HEK293T (cell line): ENCODE measurements at regions not wholly inside any gene's neighbourhood (a gene's known extent, or its start where the extent isn't known, plus 50 kb on each side); places are given as distances from the start of the nearest gene placed in this dataset.

Experiments used
- CTCF ChIA-PET: fragments of 350-600 bp; formaldehyde crosslinking; extraction: SDS; loops from one replicate; lab custom pipeline; 2021; ENCODE audit warnings: antibody characterized with exemption, inconsistent platforms; lab: Yijun Ruan, JAX
- POLR2A ChIA-PET: fragments of 350-600 bp; formaldehyde crosslinking; extraction: SDS; loops from one replicate; lab custom pipeline; 2020; ENCODE audit warnings: antibody characterized with exemption, inconsistent platforms; lab: Yijun Ruan, JAX
- DNase-seq: peaks from one replicate; pipeline ENCODE4 v3.0.0; 2012; ENCODE audit warnings: mixed read lengths; ENCODE audit errors: extremely low spot score
- ARNT ChIP-seq: fragments of 450-650 bp; IDR thresholded peaks from 2 replicates; pipeline ENCODE4 v1.6.1; 2017; ENCODE audit warnings: mild to moderate bottlenecking
- BHLHE40 ChIP-seq: fragments of 450-650 bp; IDR thresholded peaks from 2 replicates; pipeline ENCODE4 v1.6.1; 2016; ENCODE audit warnings: mild to moderate bottlenecking, moderate library complexity, borderline replicate concordance
- CTBP1 ChIP-seq: fragments of 450-650 bp; IDR thresholded peaks from 2 replicates; pipeline ENCODE4 v1.6.1; 2016; ENCODE audit warnings: borderline replicate concordance
- ELF4 ChIP-seq: fragments of 450-650 bp; IDR thresholded peaks from 2 replicates; pipeline ENCODE4 v1.6.1; 2017; ENCODE audit warnings: antibody characterized with exemption
- FOXA1 ChIP-seq: fragments of 450-650 bp; IDR thresholded peaks from 2 replicates; pipeline ENCODE4 v1.6.1; 2016; ENCODE audit warnings: mild to moderate bottlenecking
- FOXK2 ChIP-seq: fragments of 450-650 bp; IDR thresholded peaks from 2 replicates; pipeline ENCODE4 v1.6.1; 2016; ENCODE audit warnings: mild to moderate bottlenecking
- FOXM1 ChIP-seq: fragments of 450-650 bp; IDR thresholded peaks from 2 replicates; pipeline ENCODE4 v1.6.1; 2017; ENCODE audit warnings: mild to moderate bottlenecking, borderline replicate concordance
- HDGF ChIP-seq: fragments of 450-650 bp; IDR thresholded peaks from 2 replicates; pipeline ENCODE4 v1.6.1; 2017; ENCODE audit warnings: antibody characterized with exemption, borderline replicate concordance
- L3MBTL2 ChIP-seq: fragments of 450-650 bp; conservative IDR thresholded peaks from 2 replicates; pipeline ENCODE4 v1.6.1; 2016; ENCODE audit warnings: mild to moderate bottlenecking
- LEF1 ChIP-seq: fragments of 450-650 bp; IDR thresholded peaks from 2 replicates; pipeline ENCODE4 v1.6.1; 2017; ENCODE audit warnings: mild to moderate bottlenecking, borderline replicate concordance
- NFRKB ChIP-seq: fragments of 450-650 bp; IDR thresholded peaks from 2 replicates; pipeline ENCODE4 v1.6.1; 2016; ENCODE audit warnings: mild to moderate bottlenecking, moderate library complexity
- SP1 ChIP-seq: fragments of 450-650 bp; IDR thresholded peaks from 2 replicates; pipeline ENCODE4 v1.6.1; 2017
- SUZ12 ChIP-seq: fragments of 450-650 bp; IDR thresholded peaks from 2 replicates; pipeline ENCODE4 v1.6.1; 2016; ENCODE audit warnings: mild to moderate bottlenecking
- TARDBP ChIP-seq: fragments of 450-650 bp; IDR thresholded peaks from 2 replicates; pipeline ENCODE4 v1.6.1; 2016
- ZNF384 ChIP-seq: fragments of 450-650 bp; IDR thresholded peaks from 2 replicates; pipeline ENCODE4 v1.6.1; 2016
- TF ChIP-seq, protein P1 (sequence below): fragments of 450-650 bp; IDR thresholded peaks from 2 replicates; pipeline ENCODE4 v1.6.1; 2016

DNA sequence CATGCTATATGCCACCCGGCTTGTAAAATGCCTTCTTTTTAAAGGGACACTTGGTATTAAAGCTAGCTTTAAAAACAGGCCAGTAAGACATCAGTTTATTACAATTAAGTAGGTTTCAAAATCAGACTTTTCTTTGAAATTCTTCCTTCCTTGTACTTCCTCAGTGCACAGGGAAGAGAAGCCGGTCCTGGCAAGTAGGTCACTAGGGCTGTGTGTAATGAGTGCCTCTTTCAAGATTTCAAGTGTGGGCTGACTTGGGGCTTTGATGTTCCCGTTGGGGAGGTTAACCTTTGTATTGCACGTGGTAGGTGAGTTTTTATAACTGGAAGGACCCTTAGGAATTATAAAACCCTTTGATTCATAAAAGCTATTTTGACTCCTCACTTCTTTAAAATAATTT is 566.4 kb upstream of the ID2 start:
- ChIA-PET CTCF (no interaction called here), POLR2A (no interaction called here)
- no peak for DNase-seq
- TF ChIP-seq FOXK2 (no peak), HDGF (no peak), CTBP1 (no peak), ZNF384 (no peak), BHLHE40 (no peak), LEF1 (no peak), ELF4 (no peak), FOXM1 (no peak), FOXA1 (no peak), SP1 (no peak), NFRKB (no peak), TARDBP (no peak), SUZ12 (no peak), ARNT (no peak), L3MBTL2 (no peak)
- TF ChIP-seq, protein P1, sequence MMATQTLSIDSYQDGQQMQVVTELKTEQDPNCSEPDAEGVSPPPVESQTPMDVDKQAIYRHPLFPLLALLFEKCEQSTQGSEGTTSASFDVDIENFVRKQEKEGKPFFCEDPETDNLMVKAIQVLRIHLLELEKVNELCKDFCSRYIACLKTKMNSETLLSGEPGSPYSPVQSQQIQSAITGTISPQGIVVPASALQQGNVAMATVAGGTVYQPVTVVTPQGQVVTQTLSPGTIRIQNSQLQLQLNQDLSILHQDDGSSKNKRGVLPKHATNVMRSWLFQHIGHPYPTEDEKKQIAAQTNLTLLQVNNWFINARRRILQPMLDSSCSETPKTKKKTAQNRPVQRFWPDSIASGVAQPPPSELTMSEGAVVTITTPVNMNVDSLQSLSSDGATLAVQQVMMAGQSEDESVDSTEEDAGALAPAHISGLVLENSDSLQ, result no peak

DNA sequence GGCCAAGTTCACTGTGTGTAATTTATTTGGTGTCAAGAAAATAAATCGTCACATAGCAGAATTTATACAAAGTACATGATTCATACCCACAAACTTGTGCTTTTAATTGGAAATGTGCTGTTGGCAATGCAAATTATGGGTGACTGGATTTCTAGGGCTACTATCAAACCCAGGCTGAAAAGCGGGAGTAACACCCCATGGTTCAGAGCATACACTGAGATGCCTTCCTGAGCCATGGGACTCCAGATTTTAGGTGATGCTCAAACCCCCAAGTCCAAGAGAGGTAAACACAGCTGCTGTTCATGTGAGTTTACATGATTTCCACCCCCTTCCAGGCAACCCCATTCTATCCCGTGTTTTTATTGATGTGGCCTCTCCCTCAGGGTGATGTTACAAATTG is 565.9 kb upstream of the ID2 start:
- TF ChIP-seq SUZ12 (no peak), ARNT (no peak), FOXM1 (no peak), FOXK2 (no peak), TARDBP (no peak), LEF1 (no peak), FOXA1 (no peak)
- POLR2A ChIA-PET, result no interaction called here
- DNase-seq, result no peak
- CTCF ChIA-PET, result no interaction called here

DNA sequence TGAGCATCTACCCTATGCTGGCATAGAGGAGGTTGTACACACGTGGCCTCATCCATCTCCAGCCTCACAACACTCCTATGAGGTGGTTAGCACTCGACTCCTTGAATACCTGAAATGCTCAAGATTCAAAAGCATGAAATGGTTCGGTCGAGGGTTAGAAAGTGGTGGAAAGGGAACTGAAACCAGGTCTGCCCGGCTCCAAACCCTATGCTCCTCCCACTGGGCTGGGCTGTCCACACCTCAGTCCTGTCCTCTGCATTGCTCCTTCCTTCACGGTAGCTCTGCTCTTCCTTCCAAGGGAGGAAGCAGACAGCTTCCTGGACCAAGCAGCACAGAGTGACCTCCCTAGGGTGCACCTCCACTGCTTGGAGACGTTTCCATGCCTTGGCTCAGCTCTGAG is 565.2 kb upstream of the ID2 start:
- no peak for DNase-seq
- TF ChIP-seq, protein P1, result no peak
- no peak for TF ChIP-seq L3MBTL2
- TF ChIP-seq ZNF384, result no peak
- no peak for TF ChIP-seq SUZ12
- no peak for TF ChIP-seq TARDBP
- no peak for TF ChIP-seq FOXM1
- no peak for TF ChIP-seq ELF4
- TF ChIP-seq HDGF, result no peak
- TF ChIP-seq LEF1, result no peak
- ChIA-PET CTCF (no interaction called here), POLR2A (no interaction called here)

DNA sequence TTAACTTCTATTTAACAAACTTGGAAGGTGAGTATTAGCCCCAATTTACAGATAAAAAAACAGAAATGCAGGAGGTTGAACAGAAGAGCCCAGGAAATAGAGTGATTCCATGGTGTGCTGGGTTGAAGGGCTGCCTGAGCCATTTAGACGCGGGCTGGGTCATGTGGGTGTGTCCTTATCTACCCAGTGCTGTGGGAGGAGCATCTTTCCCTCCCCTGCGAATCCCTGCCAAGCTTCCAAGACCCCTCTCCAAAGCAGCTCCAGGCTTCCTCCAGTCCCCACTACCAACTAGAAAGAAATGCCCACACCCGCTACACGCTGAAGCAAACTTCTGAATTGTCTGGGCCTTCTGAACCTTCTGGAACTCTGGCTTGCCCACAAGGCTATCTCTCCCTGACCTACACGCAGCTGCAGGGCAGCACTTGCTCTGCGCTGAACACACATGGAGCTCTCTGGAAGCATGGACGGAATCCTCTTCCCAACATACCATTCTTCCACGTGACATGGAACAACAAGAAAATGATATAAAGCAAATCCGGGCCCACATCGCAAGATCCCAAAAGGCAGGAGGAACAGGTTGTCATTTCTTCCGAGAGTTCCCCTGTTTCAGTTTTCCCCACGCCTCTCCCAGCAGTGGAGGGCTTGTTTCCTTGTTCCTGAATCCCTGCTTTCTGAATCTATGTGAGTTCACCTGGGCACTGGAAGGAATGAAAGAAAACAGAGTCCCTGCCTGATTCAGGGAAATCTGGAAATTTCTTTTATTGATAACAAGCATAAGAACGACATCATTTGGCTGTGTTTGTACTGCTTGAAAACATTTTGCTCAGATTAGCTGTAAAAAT is 562.7 kb upstream of the ID2 start:
- POLR2A ChIA-PET, result no interaction called here
- CTCF ChIA-PET, result no interaction called here
- TF ChIP-seq LEF1 (no peak), HDGF (no peak), ELF4 (no peak), CTBP1 (no peak), L3MBTL2 (no peak), NFRKB (no peak), BHLHE40 (no peak)
- DNase-seq, result no peak

DNA sequence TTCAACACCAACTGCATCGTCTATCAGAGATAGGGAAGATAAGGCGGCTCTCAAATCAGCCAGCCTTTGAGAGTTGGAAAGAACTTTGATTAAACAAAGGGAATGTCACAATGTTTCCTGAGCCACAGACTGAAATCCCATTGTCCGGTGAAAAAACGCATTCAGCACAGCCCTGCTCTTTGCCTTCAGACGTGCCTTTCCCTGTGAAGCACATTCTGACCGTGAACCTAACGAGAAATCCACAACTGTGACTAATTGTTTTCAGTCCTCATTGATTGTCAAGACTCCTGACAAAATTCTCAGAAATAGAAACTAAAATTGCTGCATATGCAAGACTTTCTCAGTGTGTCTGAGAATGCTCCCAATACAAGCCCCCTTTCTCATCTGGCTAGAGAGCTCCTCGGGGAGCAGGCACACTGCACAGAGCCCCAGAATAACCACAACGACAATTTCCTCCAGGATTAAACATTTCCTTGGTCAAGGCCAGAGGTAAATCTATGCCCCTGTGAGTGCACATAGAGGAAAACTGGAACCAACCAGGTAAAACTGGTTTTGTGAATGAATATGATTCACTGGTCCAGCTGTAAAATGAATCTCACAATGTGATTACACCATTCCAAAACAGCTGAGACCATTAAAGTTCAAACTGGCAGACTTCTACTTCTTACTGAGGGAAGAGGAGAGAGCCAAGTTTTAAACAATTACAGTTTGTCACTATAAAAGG is 561.9 kb upstream of the ID2 start:
- DNase-seq, result no peak
- ChIA-PET POLR2A (no interaction called here), CTCF (no interaction called here)
- no peak for TF ChIP-seq FOXA1
- TF ChIP-seq CTBP1, result no peak
- TF ChIP-seq BHLHE40, result no peak

DNA sequence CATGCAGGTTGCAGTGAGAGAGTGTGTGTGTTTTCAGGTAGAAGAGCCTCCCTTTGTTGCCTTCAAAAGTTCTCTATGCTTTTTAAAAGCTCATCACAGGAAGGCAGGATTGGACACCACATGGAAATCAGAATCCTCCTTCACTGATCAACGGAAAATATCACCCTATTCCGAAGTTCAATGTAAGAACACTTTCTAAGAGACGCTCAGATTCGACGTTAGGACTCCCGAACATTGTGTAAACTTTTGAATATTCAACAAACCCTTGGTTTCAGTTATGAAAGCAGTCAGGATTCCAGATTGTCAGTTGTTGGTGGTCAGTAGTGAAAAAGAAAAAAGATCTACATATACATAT is 561.4 kb upstream of the ID2 start:
- TF ChIP-seq BHLHE40, result no peak
- no peak for TF ChIP-seq NFRKB
- no peak for TF ChIP-seq FOXM1
- TF ChIP-seq, protein P1, result no peak
- TF ChIP-seq TARDBP, result no peak
- TF ChIP-seq ZNF384, result no peak
- no peak for TF ChIP-seq SUZ12
- TF ChIP-seq LEF1, result no peak
- TF ChIP-seq FOXK2, result no peak
- TF ChIP-seq HDGF, result no peak
- no peak for TF ChIP-seq L3MBTL2
- TF ChIP-seq FOXA1, result no peak
- no peak for TF ChIP-seq ELF4
- no peak for DNase-seq
- POLR2A ChIA-PET, result no interaction called here
- CTCF ChIA-PET, result no interaction called here
